T-helper 2 cell treated with Interferon-gamma antibody and Interleukin-4, amounts not matched to agents 100 ng/mL and 5 ng/mL, for 36 hours (primary cell): ENCODE measurements at regions not wholly inside any gene's neighbourhood (a gene's known extent, or its start where the extent isn't known, plus 50 kb on each side); places are given as distances from the start of the nearest gene placed in this dataset.

ENCODE experiments used
- intact Hi-C: fragments of 100-400 bp; cut with micrococcal nuclease; formaldehyde crosslinking; loops from one replicate; pipeline ENCODE4 v1.15.1; 2023

- intact Hi-C loops, result no loop called here
Measured at GRCh38 chr5:26674846-26675245, 363.5 kb downstream of the CDH9 start.

- intact Hi-C loops, result no loop called here
Measured at GRCh38 chr5:26669523-26669922, 368.9 kb downstream of the CDH9 start.

GRCh38 chr5:26669031-26669430 lies 369.4 kb downstream of the CDH9 start:
- intact Hi-C loops, result no loop called here

GRCh38 chr5:26666371-26666770 lies 372.0 kb downstream of the CDH9 start:
- intact Hi-C loops, result no loop called here

GRCh38 chr5:26663500-26663899 lies 374.9 kb downstream of the CDH9 start:
- intact Hi-C loops, result no loop called here

- intact Hi-C loops, result no loop called here
Measured at GRCh38 chr5:26662806-26663360, 375.5 kb downstream of the CDH9 start.

GRCh38 chr5:26660116-26660515 lies 378.3 kb downstream of the CDH9 start:
- intact Hi-C loops, result no loop called here

- intact Hi-C loops, result no loop called here
Measured at GRCh38 chr5:26649000-26649399, 389.4 kb downstream of the CDH9 start.

- intact Hi-C loops, result no loop called here
Measured at GRCh38 chr5:26647781-26648180, 390.6 kb downstream of the CDH9 start.

GRCh38 chr5:26645659-26646058 lies 392.7 kb downstream of the CDH9 start:
- intact Hi-C loops, result no loop called here

GRCh38 chr5:26641492-26641891 lies 396.9 kb downstream of the CDH9 start:
- intact Hi-C loops, result no loop called here

GRCh38 chr5:26625099-26625498 lies 413.3 kb downstream of the CDH9 start:
- intact Hi-C loops, result no loop called here

- intact Hi-C loops, result no loop called here
Measured at GRCh38 chr5:26622947-26623346, 415.4 kb downstream of the CDH9 start.

- intact Hi-C loops, result no loop called here
Measured at GRCh38 chr5:26610577-26610976, 427.8 kb downstream of the CDH9 start.

GRCh38 chr5:26601563-26601962 lies 436.8 kb downstream of the CDH9 start:
- intact Hi-C loops, result no loop called here

- intact Hi-C loops, result no loop called here
Measured at GRCh38 chr5:26582350-26583045, 455.9 kb downstream of the CDH9 start.

- intact Hi-C loops, result no loop called here
Measured at GRCh38 chr5:26579712-26580111, 458.7 kb downstream of the CDH9 start.

GRCh38 chr5:26578002-26578401 lies 460.4 kb downstream of the CDH9 start:
- intact Hi-C loops, result no loop called here

GRCh38 chr5:26572480-26572879 lies 465.9 kb downstream of the CDH9 start:
- intact Hi-C loops, result no loop called here

GRCh38 chr5:26569929-26570258 lies 468.5 kb downstream of the CDH9 start:
- intact Hi-C loops, result no loop called here

- intact Hi-C loops, result no loop called here
Measured at GRCh38 chr5:26569241-26569928, 469.0 kb downstream of the CDH9 start.

- intact Hi-C loops, result no loop called here
Measured at GRCh38 chr5:26568316-26568715, 470.1 kb downstream of the CDH9 start.

GRCh38 chr5:26563979-26564378 lies 474.4 kb downstream of the CDH9 start:
- intact Hi-C loops, result no loop called here
